ENCODE measurements at regions not wholly inside any gene's neighbourhood (a gene's known extent, or its start where the extent isn't known, plus 50 kb on each side); places are given as distances from the start of the nearest gene placed in this dataset.

- Histone ChIP-seq H3K36me3 (ENCODE audit: insufficient read depth, low read length) (no peaks in the 10 kb centered on the region), H2AFZ (ENCODE audit: low read length) (no peak overlapping the region), H3K4me2 (ENCODE audit: low read length) (no peak overlapping the region), H3K9me3 (ENCODE audit: low read length) (no peaks in the 10 kb centered on the region), H3K27ac (ENCODE audit: low read depth, low read length, poor library complexity, severe bottlenecking) (no peak overlapping the region), H3K9me2 (ENCODE audit: insufficient read depth, low read length) (no peaks in the 10 kb centered on the region), H3K4me1 (ENCODE audit: insufficient read depth, low read length, poor library complexity, severe bottlenecking) (no peaks in the 10 kb centered on the region), H4K20me1 (ENCODE audit: insufficient read depth, low read length) (no peaks in the 10 kb centered on the region), H3K79me2 (ENCODE audit: insufficient read depth, low read depth, low read length) (no peaks in the 10 kb centered on the region), H3K4me3 (ENCODE audit: low read depth, low read length, poor library complexity, severe bottlenecking) (no peak overlapping the region)
- TF ChIP-seq EZH2phosphoT487 (IDR thresholded peaks at IDR 0.05; ENCODE audit: borderline replicate concordance, low read depth, low read length) (no peak), CTCF (conservative IDR thresholded peaks at IDR 0.05; ENCODE audit: low read length) (no peak)
- intact Hi-C loops (cut with micrococcal nuclease; ENCODE audit: unreplicated experiment): loop anchor here (1.0 to 10.0 kb wide), 3 partner anchors 284 to 608 kb away; no protein-coding TSS in a partner anchor
- BruUV-seq (replicated peaks): no TSS peak
- CTCF ChIA-PET (ENCODE audit: unreplicated experiment): interaction anchor here (0.7 kb wide), 1 partner anchor 283 kb away, joined by 4 read pairs; no protein-coding TSS in a partner anchor
- POLR2A ChIA-PET: interaction anchor here (0.5 to 1.0 kb wide), 4 partner anchors 9 to 1517 kb away, joined by 3 to 6 read pairs (median 4); no protein-coding TSS in a partner anchor
- DNase-seq (ENCODE audit: low spot score): no peak
These were observed 283.6 kb upstream of the TRIB2 start for GRCh38 chr2:12432985-12433625.

GRCh38 chr2:12433626-12433990 is 283.1 kb upstream of the TRIB2 start:
- POLR2A ChIA-PET: interaction anchor here (0.5 to 1.0 kb wide), 4 partner anchors 9 to 1517 kb away, joined by 3 to 6 read pairs (median 4); no protein-coding TSS in a partner anchor
- Histone ChIP-seq H3K4me1 (ENCODE audit: insufficient read depth, low read length, poor library complexity, severe bottlenecking) (no peaks in the 10 kb centered on the region), H3K36me3 (ENCODE audit: insufficient read depth, low read length) (no peaks in the 10 kb centered on the region), H3K4me3 (ENCODE audit: low read depth, low read length, poor library complexity, severe bottlenecking) (no peak overlapping the region), H3K9me2 (ENCODE audit: insufficient read depth, low read length) (no peaks in the 10 kb centered on the region), H3K79me2 (ENCODE audit: insufficient read depth, low read depth, low read length) (no peaks in the 10 kb centered on the region), H2AFZ (ENCODE audit: low read length) (no peak overlapping the region), H3K9me3 (ENCODE audit: low read length) (no peaks in the 10 kb centered on the region), H3K4me2 (ENCODE audit: low read length) (no peak overlapping the region), H3K27ac (ENCODE audit: low read depth, low read length, poor library complexity, severe bottlenecking) (no peak overlapping the region), H4K20me1 (ENCODE audit: insufficient read depth, low read length) (no peaks in the 10 kb centered on the region)
- intact Hi-C loops (cut with micrococcal nuclease; ENCODE audit: unreplicated experiment): loop anchor here (1.0 to 10.0 kb wide), 3 partner anchors 284 to 609 kb away; no protein-coding TSS in a partner anchor
- no peak for DNase-seq (ENCODE audit: low spot score)
- TF ChIP-seq EZH2phosphoT487 (IDR thresholded peaks at IDR 0.05; ENCODE audit: borderline replicate concordance, low read depth, low read length) (no peak), CTCF (conservative IDR thresholded peaks at IDR 0.05; ENCODE audit: low read length) (peak; percentile 45)
- BruUV-seq (replicated peaks): no TSS peak
- CTCF ChIA-PET (ENCODE audit: unreplicated experiment): interaction anchor here (0.7 kb wide), 1 partner anchor 282 kb away, joined by 4 read pairs; no protein-coding TSS in a partner anchor

GRCh38 chr2:12434630-12435098 is 282.1 kb upstream of the TRIB2 start:
- no peaks in the 10 kb centered on the region for H3K9me2 ChIP-seq (ENCODE audit: insufficient read depth, low read length)
- no peak overlapping the region for H3K4me3 ChIP-seq (ENCODE audit: low read depth, low read length, poor library complexity, severe bottlenecking)
- intact Hi-C loops (cut with micrococcal nuclease; ENCODE audit: unreplicated experiment): loop anchor here (10.0 kb wide), 1 partner anchor 610 kb away; no protein-coding TSS in a partner anchor
- H3K4me2 ChIP-seq (ENCODE audit: low read length): no peak overlapping the region
- no peaks in the 10 kb centered on the region for H3K36me3 ChIP-seq (ENCODE audit: insufficient read depth, low read length)
- H3K4me1 ChIP-seq (ENCODE audit: insufficient read depth, low read length, poor library complexity, severe bottlenecking): no peaks in the 10 kb centered on the region
- POLR2A ChIA-PET: no interaction called here
- no peak for DNase-seq (ENCODE audit: low spot score)
- H4K20me1 ChIP-seq (ENCODE audit: insufficient read depth, low read length): no peaks in the 10 kb centered on the region
- H3K79me2 ChIP-seq (ENCODE audit: insufficient read depth, low read depth, low read length): no peaks in the 10 kb centered on the region
- no peak for TF ChIP-seq EZH2phosphoT487 (IDR thresholded peaks at IDR 0.05; ENCODE audit: borderline replicate concordance, low read depth, low read length)
- no peak for TF ChIP-seq CTCF (conservative IDR thresholded peaks at IDR 0.05; ENCODE audit: low read length)
- H3K27ac ChIP-seq (ENCODE audit: low read depth, low read length, poor library complexity, severe bottlenecking): no peak overlapping the region
- no peak overlapping the region for H2AFZ ChIP-seq (ENCODE audit: low read length)
- CTCF ChIA-PET (ENCODE audit: unreplicated experiment): no interaction called here
- H3K9me3 ChIP-seq (ENCODE audit: low read length): no peaks in the 10 kb centered on the region
- BruUV-seq (replicated peaks): no TSS peak
